GM21529 (cell line): ENCODE measurements at regions not wholly inside any gene's neighbourhood (a gene's known extent, or its start where the extent isn't known, plus 50 kb on each side); places are given as distances from the start of the nearest gene placed in this dataset.
A peak's percentile ranks its signal among the peaks of the same experiment; 100 is the strongest.

ENCODE experiments used
- ATAC-seq: cut with Tn5 transposase; IDR thresholded peaks from one replicate; pipeline ENCODE4 v1.9.1; 2021; ENCODE audit not compliant: unreplicated experiment

- ATAC-seq, result no peak
Observed at GRCh38 chr18:44119607-44120006, 561.1 kb upstream of the SETBP1 start.

GRCh38 chr18:44123743-44124142 lies 556.9 kb upstream of the SETBP1 start:
- peak; percentile 49 for ATAC-seq

DNA sequence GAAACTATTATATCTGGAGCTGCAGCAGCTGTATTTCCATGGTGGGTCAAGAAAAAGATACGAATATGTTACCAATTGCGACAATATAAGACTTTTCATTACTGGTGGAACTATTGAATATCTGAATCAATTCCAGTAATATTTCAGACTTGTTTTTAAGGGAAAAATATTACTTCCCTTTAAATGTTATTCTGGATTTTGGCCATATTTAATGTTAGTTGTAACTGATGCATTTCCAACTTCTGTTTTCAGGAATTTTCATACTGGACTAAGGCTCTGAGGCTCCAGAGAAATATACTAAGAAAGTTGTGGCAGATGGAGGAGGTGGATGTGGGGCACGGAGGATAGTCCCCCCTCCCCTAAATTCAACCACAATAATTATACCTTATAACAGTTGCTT lies 555.2 kb upstream of the SETBP1 start:
- no peak for ATAC-seq

GRCh38 chr18:44126598-44126997 lies 554.1 kb upstream of the SETBP1 start:
- ATAC-seq, result no peak

- ATAC-seq, result no peak
Observed at GRCh38 chr18:44128365-44128764, 552.3 kb upstream of the SETBP1 start.

- ATAC-seq, result no peak
Observed at GRCh38 chr18:44130376-44130942, 550.2 kb upstream of the SETBP1 start.

- no peak for ATAC-seq
Observed at GRCh38 chr18:44133483-44133882, 547.2 kb upstream of the SETBP1 start.

DNA sequence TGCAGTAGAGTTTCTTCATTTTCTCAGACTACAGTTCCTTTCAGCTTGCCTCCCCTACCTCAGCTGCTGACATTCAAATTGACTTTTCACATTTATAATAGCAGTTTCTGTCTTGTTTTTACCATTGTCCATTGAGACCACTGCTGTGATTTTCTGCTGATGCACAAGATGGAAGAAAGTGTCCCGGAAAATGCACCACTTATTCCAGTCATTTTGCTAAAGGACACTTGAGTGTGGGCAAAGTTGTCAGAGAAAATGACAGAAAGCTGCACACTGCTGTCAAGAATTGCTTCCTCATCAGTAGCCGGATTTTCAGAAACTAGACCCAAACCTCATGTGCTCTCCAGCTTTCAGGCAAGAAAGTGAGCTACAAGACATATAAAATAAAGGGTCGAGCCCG lies 546.2 kb upstream of the SETBP1 start:
- ATAC-seq, result no peak

- ATAC-seq, result no peak
Observed at GRCh38 chr18:44135741-44136140, 544.9 kb upstream of the SETBP1 start.

- no peak for ATAC-seq
Observed at GRCh38 chr18:44136326-44136725, 544.4 kb upstream of the SETBP1 start.

GRCh38 chr18:44143072-44143471 lies 537.6 kb upstream of the SETBP1 start:
- ATAC-seq, result no peak

DNA sequence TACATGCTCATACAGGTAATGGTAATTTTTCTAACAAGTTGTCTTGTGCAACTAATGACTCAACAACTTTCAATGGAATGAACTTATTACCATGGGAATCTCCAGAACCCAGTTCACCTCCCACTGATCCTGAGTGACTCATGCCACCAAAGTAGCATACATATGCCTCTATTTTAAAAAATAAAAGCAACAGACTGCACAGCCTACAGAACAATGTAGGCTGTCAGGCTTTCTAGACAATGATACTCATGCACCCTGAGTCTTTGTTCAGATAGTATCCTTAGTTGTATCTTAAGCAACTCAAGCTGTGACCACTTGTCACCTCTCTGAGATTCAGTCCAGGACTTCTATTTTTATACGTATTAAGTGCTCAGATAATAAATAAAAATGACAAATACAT lies 531.0 kb upstream of the SETBP1 start:
- ATAC-seq, result no peak

DNA sequence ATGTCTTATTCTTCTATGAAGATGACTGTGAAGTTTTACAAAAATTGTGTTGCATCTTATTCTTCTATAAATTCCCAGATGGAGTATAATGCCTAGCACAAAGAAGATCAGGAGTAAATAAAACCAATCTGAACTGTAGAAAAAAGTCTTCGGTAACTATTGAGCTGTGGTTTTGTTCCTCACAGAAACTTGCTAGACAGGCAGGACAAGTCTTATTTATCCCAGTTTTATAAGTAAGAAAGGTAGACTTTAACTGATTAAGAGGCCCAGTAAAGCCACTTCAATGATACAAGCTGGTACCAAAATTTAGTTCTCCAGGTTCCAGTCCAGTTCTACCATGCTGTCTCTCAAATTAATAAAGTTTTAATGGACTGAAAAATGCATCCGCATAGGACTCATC lies 526.7 kb upstream of the SETBP1 start:
- ATAC-seq, result no peak

- ATAC-seq, result no peak
Observed at GRCh38 chr18:44156126-44156525, 524.6 kb upstream of the SETBP1 start.

DNA sequence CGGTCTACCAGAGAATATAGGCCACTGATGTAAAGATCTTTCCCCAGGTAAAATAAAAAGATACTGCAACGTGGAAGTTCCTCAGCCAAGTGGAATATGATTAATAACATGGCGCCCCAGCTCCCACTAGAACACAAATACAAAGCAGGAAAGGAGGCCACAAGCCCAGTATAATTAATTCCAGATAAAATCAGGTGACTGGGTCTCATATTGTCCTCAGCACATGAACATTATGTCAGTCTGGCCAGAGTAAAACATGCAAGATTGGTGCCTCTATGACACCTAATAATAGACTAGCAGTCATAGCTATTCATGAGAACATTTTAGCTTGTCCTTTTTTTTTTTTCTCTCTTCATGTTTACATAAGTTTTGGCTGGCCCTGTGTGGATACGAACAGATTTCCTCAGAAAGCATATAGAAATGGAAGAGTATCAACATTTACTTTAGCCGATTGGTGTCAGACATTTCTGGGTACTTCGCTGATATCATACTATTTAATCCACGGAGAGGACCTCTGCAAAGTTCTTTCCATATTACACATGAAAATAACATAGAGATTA lies 523.8 kb upstream of the SETBP1 start:
- no peak for ATAC-seq

DNA sequence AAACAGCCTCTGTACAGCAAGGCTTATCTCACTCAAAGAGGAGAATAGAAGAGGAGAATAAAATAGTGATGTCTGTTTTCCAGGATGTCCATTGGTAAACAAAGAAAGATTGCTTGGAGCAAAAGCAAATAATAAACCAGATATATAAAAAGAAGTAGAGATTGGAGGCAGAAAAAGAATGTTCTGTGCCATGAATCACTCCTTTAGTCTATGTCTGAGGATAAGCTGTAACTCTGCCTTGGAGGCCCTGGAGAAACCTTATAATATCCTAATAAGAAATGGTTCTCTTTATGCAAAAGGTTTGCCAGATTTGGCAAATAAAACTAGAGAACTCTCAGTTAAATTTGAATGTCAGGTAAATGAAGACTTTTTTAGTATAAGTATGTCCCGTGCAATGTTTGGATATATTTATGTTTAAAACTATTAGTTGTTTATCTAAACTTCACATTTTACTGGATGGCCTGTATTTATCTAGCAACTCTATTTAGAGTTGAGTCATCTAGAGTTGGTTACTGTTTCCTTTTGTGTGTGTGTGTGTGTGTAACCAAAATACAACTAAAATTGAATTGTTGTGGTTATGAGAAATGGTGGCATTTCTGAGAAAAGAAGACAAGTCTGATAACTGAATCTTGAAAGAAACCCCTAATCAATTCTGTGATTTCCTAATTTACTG lies 510.3 kb upstream of the SETBP1 start:
- no peak for ATAC-seq

DNA sequence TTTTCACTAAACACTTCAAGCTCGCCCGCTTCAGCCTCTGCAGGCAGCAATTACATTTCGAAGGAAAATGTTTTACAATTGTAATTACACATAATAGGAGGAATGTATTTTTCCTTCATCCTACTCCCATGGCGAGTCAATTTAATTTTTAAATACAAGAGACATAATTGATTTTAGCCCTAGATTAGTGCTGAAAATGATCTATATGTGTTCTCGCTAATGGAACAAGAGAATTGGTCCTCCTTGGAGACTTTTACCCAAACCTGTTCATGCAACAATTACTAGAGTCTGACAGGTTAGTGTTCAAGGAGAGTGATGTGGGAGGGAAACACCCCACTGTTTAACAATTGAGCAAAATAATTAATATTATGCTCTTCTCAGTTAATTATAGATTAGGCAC lies 509.4 kb upstream of the SETBP1 start:
- ATAC-seq, result no peak

DNA sequence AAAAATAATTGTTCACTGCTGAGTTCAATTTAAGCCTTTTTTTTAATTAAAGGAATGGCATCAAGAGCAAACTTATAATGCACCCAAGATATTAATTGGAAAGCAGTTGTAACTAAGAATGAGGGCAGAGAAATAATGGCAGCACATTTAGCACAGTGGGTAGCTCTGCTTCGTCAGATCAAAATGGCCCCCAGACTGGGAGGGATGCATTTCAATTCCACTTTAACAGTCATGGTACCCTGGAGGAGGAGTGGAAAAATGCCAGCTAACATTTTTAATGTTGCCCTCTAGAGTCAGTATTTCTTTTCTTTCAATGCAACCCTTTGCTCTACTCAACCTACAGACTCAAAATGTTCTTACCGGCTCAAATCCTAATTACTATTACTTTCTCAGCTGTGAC lies 504.8 kb upstream of the SETBP1 start:
- no peak for ATAC-seq

GRCh38 chr18:44178476-44178875 lies 502.2 kb upstream of the SETBP1 start:
- no peak for ATAC-seq

- ATAC-seq, result no peak
Observed at GRCh38 chr18:44179693-44180092, 501.0 kb upstream of the SETBP1 start.

- ATAC-seq, result no peak
Observed at GRCh38 chr18:44180683-44181082, 500.0 kb upstream of the SETBP1 start.

- no peak for ATAC-seq
Observed at GRCh38 chr18:44181951-44182747, 498.5 kb upstream of the SETBP1 start.
